KMS-11 (cell line): ENCODE measurements at regions not wholly inside any gene's neighbourhood (a gene's known extent, or its start where the extent isn't known, plus 50 kb on each side); places are given as distances from the start of the nearest gene placed in this dataset.

Experiments used
- H2AFZ ChIP-seq: fragments of 200-600 bp; sonication (generic); 2 replicates; pipeline ENCODE4 v1.6.1; 2016; ENCODE audit warnings: antibody characterized with exemption, mixed run types, low read depth
- H3K27ac ChIP-seq: fragments of 200-600 bp; sonication (generic); 2 replicates; pipeline ENCODE4 v1.6.1; 2016; ENCODE audit warnings: mild to moderate bottlenecking, mixed run types
- H3K27me3 ChIP-seq: fragments of 200-600 bp; sonication (generic); 2 replicates; pipeline ENCODE4 v1.6.1; 2017; ENCODE audit warnings: mild to moderate bottlenecking, low read depth, mixed run types, moderate library complexity; ENCODE audit not compliant: insufficient read depth
- H3K36me3 ChIP-seq: fragments of 200-600 bp; sonication (generic); 2 replicates; pipeline ENCODE4 v1.6.1; 2017; ENCODE audit warnings: mild to moderate bottlenecking, mixed run types; ENCODE audit not compliant: insufficient read depth
- H3K4me1 ChIP-seq: fragments of 200-600 bp; sonication (generic); 2 replicates; pipeline ENCODE4 v1.6.1; 2016; ENCODE audit warnings: mild to moderate bottlenecking, low read depth, mixed run types; ENCODE audit not compliant: poor library complexity, severe bottlenecking
- H3K4me2 ChIP-seq: fragments of 200-600 bp; sonication (generic); 2 replicates; pipeline ENCODE4 v1.7.0; 2016; ENCODE audit warnings: mild to moderate bottlenecking, mixed run types
- H3K4me3 ChIP-seq: fragments of 200-600 bp; sonication (generic); IDR thresholded peaks from 2 replicates; pipeline ENCODE4 v1.6.1; 2017; ENCODE audit warnings: low read depth, low read length, mixed read lengths; ENCODE audit not compliant: insufficient read depth
- H3K79me2 ChIP-seq: fragments of 200-600 bp; sonication (generic); 2 replicates; pipeline ENCODE4 v1.6.1; 2016; ENCODE audit warnings: low read depth, mixed run types; ENCODE audit not compliant: insufficient read depth
- H3K9ac ChIP-seq: fragments of 200-600 bp; sonication (generic); 2 replicates; pipeline ENCODE4 v1.6.1; 2016; ENCODE audit warnings: mild to moderate bottlenecking, mixed run types
- H4K20me1 ChIP-seq: fragments of 200-600 bp; sonication (generic); 2 replicates; pipeline ENCODE4 v1.6.1; 2016; ENCODE audit warnings: mild to moderate bottlenecking, mixed run types; ENCODE audit not compliant: insufficient read depth
- CTCF ChIP-seq: fragments of 200-600 bp; sonication (generic); conservative IDR thresholded peaks from 2 replicates; pipeline ENCODE4 v1.6.1; 2017; ENCODE audit warnings: low read depth, mild to moderate bottlenecking, antibody characterized with exemption, low read length, moderate library complexity, mixed read lengths

GRCh38 chr4:134145369-134145768 is 56.2 kb downstream of the PABPC4L start:
- H3K27ac ChIP-seq = no peak overlapping the region
- TF ChIP-seq CTCF = no peak

GRCh38 chr4:134144337-134144736 is 57.3 kb downstream of the PABPC4L start:
- Histone ChIP-seq H3K27me3 (no peaks in the 10 kb centered on the region), H2AFZ (no peak overlapping the region), H3K4me3 (no peak overlapping the region), H3K4me1 (no peaks in the 10 kb centered on the region), H3K27ac (no peak overlapping the region), H4K20me1 (no peaks in the 10 kb centered on the region), H3K4me2 (no peak overlapping the region), H3K79me2 (no peaks in the 10 kb centered on the region), H3K9ac (no peak overlapping the region), H3K36me3 (no peaks in the 10 kb centered on the region)
- TF ChIP-seq CTCF = no peak

More at GRCh38 chr4:134145369-134145768, 56.2 kb downstream of the PABPC4L start:
- H2AFZ ChIP-seq = no peak overlapping the region
- no peaks in the 10 kb centered on the region for H3K4me1 ChIP-seq
- no peak overlapping the region for H3K4me3 ChIP-seq
- H3K36me3 ChIP-seq = no peaks in the 10 kb centered on the region
- H3K27me3 ChIP-seq = no peaks in the 10 kb centered on the region
- H3K4me2 ChIP-seq = no peak overlapping the region
- H4K20me1 ChIP-seq = no peaks in the 10 kb centered on the region
- no peaks in the 10 kb centered on the region for H3K79me2 ChIP-seq
- H3K9ac ChIP-seq = no peak overlapping the region

- Histone ChIP-seq H4K20me1 (no peaks in the 10 kb centered on the region), H3K4me3 (no peak overlapping the region)
- TF ChIP-seq CTCF = no peak
Measured at GRCh38 chr4:134141728-134142127, 59.9 kb downstream of the PABPC4L start.

GRCh38 chr4:134139188-134139587 is 62.4 kb downstream of the PABPC4L start:
- Histone ChIP-seq H3K79me2 (no peaks in the 10 kb centered on the region), H3K27me3 (no peaks in the 10 kb centered on the region), H3K9ac (no peak overlapping the region), H3K4me1 (no peaks in the 10 kb centered on the region), H3K27ac (no peak overlapping the region), H4K20me1 (no peaks in the 10 kb centered on the region), H3K4me3 (no peak overlapping the region), H3K4me2 (no peak overlapping the region), H2AFZ (no peak overlapping the region), H3K36me3 (no peaks in the 10 kb centered on the region)
- TF ChIP-seq CTCF = no peak

More at GRCh38 chr4:134141728-134142127, 59.9 kb downstream of the PABPC4L start:
- Histone ChIP-seq H2AFZ (no peak overlapping the region), H3K27me3 (no peaks in the 10 kb centered on the region), H3K79me2 (no peaks in the 10 kb centered on the region), H3K9ac (no peak overlapping the region), H3K36me3 (no peaks in the 10 kb centered on the region), H3K4me2 (no peak overlapping the region), H3K4me1 (no peaks in the 10 kb centered on the region), H3K27ac (no peak overlapping the region)
